ENCODE measurements at regions not wholly inside any gene's neighbourhood (a gene's known extent, or its start where the extent isn't known, plus 50 kb on each side); places are given as distances from the start of the nearest gene placed in this dataset.

DNA sequence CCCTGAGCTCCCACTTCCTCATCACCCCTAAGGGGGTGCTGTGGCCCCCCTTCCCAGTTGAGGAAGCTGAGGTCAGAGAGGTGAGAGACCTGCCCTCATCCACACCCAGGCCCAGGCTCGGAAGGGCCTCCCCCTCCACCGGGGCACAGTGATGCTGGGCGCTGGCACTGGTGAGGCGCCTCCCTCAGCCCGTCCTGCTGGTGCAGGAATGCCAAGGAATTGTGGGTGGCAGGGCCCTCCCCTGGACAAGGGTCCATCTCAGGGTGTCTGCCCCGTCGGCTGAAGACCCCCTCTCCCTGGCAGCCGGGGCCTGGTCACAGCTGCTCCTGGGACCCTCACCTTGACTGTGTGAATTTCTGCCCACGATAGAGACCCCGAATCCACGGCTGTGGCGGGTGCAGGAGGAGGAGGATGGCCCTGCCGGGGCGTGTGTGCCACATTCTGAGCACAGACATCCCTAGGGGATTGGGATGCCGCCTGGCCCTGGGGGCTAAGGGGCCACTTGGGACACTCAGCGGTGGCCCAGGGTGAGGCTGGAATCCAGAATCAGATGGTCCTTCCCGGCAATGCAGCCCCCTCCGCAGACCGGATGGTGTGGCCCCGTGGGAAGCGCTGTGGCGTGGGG is 70.2 kb upstream of the GATA5 start:
- no peak for DNase-seq

DNA sequence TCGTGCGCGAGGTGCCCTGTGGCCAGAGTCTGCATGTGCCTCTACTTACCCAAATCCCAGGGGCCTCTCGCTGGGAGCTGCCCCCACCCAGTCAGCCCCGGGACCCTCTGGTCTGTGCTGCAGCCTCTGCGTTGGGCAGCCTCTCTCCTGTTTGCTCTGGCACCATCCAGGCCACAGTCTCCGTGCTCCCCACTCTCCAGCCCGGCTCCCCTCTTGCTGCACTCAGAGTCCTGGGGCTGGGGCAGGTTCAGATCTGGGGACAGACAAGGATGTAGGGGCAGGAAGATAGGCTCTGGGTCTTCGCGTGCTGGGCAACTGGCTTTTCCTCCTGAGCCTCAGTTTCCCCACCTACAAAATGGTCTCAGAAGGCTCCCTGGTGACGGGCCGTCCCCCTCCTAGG is 70.8 kb upstream of the GATA5 start:
- DNase-seq: no peak

- no peak for DNase-seq
These were observed 71.6 kb upstream of the GATA5 start for GRCh38 chr20:62547364-62547763.

DNA sequence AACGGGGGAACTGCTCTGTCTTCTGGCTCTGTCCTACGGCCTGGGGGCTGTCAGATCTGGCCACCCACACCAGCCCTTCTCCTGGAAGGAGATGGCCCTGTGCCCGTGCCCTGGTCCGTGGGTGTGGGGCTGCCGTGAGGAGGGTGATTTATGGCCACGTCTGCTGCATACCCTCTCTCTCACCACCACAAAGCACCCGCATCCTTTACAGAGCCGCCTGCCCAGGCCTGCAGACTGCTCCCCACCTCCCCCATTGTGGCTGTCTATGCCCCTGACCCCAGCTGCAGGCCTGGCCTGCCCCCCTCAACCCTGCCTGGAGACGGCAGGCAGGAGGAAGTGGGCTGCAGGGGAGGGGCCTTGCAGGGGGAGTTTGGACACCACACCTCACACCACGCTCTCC is 72.7 kb upstream of the GATA5 start:
- DNase-seq: no peak

DNA sequence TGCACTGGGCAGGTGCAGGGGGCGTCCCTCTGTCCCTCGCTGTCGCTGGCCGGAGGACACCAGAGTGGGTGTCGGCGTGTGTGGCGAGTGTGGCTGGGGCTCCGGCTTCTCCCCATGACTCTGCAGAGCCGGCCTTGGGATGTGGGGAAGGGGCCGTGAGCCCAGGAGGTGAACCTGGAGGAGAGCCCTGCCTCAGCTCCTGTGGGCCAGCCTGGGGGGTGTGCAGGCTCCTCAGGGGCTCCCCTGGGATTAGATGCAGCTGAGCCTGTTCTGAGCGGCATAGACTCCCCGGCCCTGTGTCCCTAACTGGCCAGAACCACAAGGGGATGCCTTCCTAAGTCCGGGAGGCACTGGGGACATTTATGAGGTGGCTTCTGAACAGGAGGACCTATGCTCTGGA is 73.2 kb upstream of the GATA5 start:
- DNase-seq: no peak

DNA sequence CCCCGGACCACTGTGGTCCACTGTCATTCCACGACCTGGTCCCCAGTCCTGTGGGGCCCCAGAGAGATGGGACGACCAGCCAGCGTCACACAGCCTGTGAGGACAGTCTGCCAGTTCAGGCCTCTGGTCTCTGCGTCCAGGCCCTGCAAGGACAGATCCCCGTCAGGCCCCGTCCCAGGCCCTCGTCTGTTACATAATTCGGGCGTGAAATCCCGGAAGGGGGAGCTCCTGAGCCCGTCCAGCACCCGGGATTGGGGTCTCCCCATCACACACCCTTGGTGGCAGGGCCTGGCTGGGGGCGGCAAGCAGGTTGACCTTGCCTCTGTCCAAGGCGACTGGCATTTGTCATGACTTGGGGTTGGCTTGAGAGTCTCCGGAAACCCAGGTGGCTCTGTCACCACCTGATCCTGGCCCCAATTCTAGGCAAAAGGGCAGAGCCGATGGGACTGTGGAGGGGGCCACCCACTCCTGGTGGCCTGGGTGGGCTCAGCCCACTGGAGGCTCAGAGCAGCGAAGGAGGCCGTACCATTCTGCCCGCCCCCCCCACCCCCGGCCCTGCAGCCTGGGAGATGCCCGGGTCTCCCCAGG is 73.8 kb upstream of the GATA5 start:
- DNase-seq: no peak

- DNase-seq: peak; percentile 62
These were observed 74.4 kb upstream of the GATA5 start for GRCh38 chr20:62550087-62550632.

DNA sequence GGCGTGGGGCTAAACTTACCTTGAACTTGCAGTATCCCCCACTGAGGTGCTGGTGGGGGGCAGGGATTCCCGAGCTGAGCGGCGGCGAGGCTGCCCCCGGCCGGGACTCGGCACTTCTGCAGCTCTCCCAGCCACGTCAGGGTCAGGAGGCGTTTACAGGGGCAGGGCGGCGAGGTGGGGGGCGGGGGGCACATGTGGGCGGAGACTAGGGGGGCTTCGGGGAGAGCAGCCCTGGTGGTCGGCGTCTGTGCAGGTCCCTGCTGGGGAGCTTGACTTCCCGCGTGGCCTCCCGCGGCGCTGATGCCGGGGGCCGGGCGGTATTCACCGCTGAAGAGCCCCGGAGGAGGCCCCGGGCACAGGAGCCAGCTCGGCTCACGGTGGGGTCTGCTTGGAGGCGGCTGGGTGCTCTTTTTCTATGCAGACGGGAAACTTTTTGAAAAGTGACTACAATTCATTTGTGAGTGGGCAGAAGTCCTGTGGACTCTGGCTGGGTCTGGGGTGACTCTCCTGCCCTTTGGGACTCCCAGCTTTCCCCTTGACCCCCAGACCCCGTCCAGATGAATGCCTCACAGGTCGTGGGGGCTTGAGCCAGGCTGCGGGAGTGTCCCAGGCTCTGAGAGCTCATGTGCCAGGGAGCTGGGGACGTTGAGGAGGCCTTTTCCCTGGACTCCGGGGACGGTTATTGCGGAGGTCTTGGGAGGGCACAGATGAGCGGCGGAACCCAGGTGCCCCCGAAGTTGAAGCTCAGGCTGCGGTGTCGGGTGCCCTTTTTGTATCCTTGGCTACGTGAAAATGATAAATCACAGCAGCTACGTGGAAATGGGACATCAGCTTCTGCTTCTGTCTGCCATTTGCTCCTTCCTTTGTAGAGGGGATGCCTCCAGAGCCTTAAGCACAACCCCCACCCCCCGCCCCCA is 75.9 kb upstream of the GATA5 start:
- DNase-seq: no peak

DNA sequence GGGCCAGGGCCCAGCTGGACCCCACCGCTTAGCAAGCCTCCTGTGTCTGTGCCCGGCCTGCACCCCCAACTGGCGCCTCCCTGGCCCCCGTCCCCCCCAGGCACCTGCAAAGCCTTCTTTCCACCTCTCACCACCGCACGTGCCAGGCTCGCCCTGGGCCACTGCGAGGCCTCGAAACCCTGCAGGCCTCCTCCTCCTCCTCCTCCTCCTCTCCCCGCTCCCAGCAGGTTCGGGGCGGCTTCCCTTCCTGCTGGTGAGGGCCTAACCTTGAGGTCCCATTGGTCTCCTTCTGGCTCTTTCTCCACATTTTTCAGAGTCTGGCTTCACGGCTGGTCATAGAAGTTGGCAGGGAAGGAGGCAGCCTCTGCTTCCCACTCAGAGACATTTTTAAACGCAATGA is 76.8 kb upstream of the GATA5 start:
- no peak for DNase-seq

DNA sequence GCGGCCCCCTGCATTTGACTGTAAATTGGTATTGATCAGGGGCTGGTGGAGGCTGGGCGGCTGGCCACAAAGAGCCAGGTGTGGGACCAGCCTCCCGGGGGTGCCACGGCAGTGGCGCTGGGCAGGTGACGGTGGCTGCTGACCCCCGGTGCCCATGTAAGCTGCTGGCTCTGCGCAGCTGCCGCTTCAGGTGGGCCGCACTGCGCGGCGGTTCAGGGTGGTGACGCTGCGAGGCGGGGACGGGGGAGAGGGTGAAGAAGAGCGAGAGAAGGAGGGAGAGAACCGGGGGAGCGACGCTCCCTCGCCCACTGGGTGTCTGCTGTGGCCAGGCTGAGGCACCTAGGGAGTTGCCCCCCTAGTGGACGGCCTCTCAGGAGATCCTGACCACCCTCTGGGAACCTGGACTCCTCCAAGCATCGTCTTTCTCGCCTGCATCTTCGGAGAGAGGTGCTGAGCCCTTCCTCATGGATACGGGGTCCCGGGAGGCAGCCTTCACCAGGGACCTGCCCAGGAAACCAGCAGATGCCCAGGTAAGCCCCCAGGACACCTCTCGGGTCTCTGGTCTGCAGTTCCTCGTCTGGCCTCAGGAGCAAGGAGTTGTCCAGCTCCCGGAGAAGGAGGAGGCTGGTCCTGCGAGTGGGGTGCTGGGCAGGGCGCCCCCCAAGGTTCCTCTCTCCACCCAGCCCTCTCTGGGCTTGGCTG is 77.5 kb upstream of the GATA5 start:
- no peak for DNase-seq

DNA sequence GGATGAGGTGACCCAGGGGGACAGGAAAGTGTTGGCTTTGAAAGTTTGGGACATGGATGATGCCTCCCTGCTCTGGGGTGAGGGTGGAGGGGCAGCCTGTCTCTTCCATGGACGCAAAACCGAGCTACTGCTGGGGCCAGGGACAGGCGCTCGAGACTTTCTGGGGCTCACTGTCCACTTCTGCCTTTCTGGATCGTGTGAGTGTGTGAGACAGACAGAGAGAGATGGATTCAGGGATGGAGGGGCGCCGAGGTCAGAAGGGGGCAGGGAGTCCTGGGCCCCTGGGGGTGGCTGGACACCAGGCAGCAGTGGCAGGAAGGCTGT is 78.0 kb upstream of the GATA5 start:
- no peak for DNase-seq

DNA sequence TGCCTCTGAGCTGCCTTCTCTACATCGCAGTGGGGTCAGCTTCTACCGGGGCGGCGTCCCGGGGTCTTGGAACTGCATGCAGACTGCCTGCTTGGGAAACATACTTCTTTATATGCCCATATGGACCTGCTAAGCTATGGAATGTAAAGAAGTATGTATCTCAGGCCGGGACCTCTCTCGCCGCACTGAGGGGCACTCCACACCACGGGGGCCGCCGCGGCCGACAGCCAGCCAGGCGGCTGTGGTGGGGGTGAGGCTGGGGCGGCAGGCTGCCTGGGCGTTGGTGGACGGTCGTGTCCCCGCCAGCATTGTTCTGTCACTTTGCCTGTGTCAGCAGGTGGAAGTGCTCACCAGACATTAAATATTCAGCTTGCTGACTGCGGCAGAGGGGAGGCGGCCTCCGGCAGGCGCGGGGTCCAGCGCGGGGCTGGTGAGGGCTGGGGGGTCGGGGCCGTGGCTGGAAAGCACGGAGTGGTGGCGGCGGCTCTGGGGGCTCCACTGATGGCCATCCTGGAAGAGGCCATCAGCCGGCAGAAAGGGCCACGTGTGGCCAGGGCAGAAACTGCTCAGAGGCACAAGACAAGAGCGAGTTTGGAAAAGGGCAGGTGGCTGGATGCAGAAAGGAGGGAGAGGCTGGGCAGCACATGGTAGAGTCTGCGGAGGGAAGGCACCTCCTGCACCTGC is 78.6 kb upstream of the GATA5 start:
- no peak for DNase-seq

- no peak for DNase-seq
These were observed 79.3 kb upstream of the GATA5 start for GRCh38 chr20:62554898-62555641.

- no peak for DNase-seq
These were observed 80.0 kb upstream of the GATA5 start for GRCh38 chr20:62555642-62556420.

DNA sequence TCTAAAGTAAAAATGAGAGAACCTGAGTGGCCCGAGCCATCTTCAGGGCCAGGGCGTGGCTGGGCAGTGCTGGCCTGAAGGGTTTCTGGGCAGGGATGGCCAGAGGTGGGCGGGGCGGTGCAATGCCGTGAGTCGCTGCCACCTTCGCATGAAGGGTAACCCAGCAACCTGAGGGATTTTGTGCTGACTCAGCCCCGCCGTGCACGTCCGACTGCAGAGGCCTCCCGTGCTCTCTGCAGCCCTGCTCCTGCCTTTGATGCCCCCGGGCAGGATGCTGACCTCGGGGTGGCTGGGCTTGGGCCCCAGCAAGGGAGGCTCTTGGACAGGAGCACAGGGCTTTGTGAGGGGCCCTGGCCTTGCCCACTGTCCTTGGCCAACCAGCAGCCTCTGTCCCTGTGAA is 81.7 kb upstream of the GATA5 start:
- no peak for DNase-seq

- DNase-seq: no peak
These were observed 82.2 kb upstream of the GATA5 start for GRCh38 chr20:62557999-62558408.

GRCh38 chr20:62558779-62559178 is 83.0 kb upstream of the GATA5 start:
- DNase-seq: peak; percentile 78

- DNase-seq: no peak
These were observed 82.1 kb upstream of the SLCO4A1 start for GRCh38 chr20:62560162-62560561.

- DNase-seq: no peak
These were observed 81.1 kb upstream of the SLCO4A1 start for GRCh38 chr20:62561182-62561581.

DNA sequence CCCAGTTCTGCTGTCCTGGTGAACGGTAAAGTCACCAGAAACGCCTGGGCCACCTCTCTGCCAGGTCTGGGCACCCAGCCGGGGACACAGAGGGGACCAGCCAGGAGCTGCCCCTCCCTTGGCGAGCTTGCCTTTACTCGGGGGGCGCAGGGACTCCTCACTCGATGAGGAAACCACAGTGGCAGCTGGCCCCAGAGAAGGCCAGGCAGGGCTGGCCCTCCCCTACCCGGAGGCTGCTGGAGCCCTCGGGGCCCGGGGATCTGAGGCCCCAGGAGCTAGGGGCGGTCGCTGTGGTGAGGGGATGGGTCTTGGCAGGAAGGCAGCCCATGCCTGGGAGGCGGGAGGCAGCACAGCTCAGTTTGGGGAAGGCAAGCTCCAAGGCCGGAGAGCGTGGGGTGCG is 80.4 kb upstream of the SLCO4A1 start:
- DNase-seq: no peak

DNA sequence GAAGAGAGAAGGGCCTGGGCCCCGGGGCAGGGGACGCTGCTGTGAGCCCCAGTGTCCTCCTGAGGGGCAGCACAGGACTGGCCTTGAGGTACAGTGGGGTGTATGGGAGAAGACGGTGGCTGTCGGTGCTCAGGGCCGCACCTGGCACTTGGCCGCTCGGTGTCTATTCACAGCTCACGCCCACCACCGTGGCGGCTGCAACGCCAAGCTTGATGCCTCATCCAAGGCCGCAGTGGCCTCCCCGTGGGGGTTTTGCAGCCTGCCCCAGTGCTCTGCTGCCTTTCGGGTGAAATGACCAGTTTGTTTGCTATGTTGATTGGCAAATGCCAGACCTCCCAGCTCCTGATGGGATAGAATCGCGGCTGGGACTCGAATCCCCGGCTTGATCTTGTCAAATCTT is 79.5 kb upstream of the SLCO4A1 start:
- DNase-seq: no peak

Measured in right forelimb (tissue), 1 donor.